ENCODE measurements at regions not wholly inside any gene's neighbourhood (a gene's known extent, or its start where the extent isn't known, plus 50 kb on each side); places are given as distances from the start of the nearest gene placed in this dataset.

DNA sequence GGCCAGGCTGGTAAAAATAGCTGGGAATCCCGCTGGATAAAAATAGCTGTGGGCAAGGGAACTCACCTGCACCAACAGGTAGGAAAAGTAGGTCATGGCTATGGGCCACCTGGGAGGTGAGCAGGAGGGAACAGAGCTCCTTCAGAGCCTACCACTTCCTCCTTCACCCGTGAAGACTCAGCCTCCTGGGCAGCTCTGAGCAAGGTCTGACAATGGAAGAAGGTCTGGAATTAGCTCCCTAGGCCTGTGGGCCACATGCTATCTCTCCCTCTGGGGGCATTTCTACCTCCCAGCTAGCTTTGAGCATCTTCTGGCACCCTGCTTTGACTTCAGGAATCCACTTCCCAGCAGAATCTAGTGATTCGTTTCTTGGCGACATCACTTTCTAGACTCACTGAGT lies 153.9 kb downstream of the MRPL14 start:
- Histone ChIP-seq H3K4me3 (no peak overlapping the region), H3K36me3 (ENCODE audit: control insufficient read depth in 4 of 4, insufficient read depth in 4 of 4, low read length in 4 of 4) (no peaks in the 10 kb centered on the region), H3K9ac (ENCODE audit: insufficient read depth in 1 of 2, low read length in 2 of 2) (peak overlapping the region; percentile 18 to 50), H3K27ac (ENCODE audit: low read depth in 1 of 2, low read length in 1 of 2) (peak overlapping the region in 1 of 2 donors; percentile 73), H3K4me1 (ENCODE audit: control insufficient read depth in 5 of 5, insufficient read depth in 5 of 5, low read length in 5 of 5) (peaks cover 0 to 45% (median 31%) of the 10 kb centered on the region in 5 donors), H3K27me3 (ENCODE audit: control insufficient read depth in 3 of 3, insufficient read depth in 3 of 3, low read length in 2 of 3) (peaks cover 0 to 2% (median 0%) of the 10 kb centered on the region in 3 donors), H3K9me3 (ENCODE audit: control insufficient read depth in 4 of 4, insufficient read depth in 3 of 4, low read length in 3 of 4) (peaks cover 0 to 3% (median 0%) of the 10 kb centered on the region in 4 donors)
- ATAC-seq (ENCODE audit: insufficient read depth, low FRiP score) = no peak
- TF ChIP-seq, protein P1, sequence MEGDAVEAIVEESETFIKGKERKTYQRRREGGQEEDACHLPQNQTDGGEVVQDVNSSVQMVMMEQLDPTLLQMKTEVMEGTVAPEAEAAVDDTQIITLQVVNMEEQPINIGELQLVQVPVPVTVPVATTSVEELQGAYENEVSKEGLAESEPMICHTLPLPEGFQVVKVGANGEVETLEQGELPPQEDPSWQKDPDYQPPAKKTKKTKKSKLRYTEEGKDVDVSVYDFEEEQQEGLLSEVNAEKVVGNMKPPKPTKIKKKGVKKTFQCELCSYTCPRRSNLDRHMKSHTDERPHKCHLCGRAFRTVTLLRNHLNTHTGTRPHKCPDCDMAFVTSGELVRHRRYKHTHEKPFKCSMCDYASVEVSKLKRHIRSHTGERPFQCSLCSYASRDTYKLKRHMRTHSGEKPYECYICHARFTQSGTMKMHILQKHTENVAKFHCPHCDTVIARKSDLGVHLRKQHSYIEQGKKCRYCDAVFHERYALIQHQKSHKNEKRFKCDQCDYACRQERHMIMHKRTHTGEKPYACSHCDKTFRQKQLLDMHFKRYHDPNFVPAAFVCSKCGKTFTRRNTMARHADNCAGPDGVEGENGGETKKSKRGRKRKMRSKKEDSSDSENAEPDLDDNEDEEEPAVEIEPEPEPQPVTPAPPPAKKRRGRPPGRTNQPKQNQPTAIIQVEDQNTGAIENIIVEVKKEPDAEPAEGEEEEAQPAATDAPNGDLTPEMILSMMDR (IDR thresholded peaks at IDR 0.05; ENCODE audit: control extremely low read depth, extremely low read depth) = no peak
- WGBS, 2 donors = 58 to 72% methylated on average over 4 of the region's 4 CpGs
- peak in 2 of 3 donors; percentile 43 to 48 for DNase-seq

GRCh38 chr6:43972913-43973300 lies 154.3 kb downstream of the MRPL14 start:
- TF ChIP-seq, protein P1 (IDR thresholded peaks at IDR 0.05; ENCODE audit: control extremely low read depth, extremely low read depth) = no peak
- 27 to 60% methylated on average over 3 of the region's 3 CpGs for WGBS, 2 donors
- H3K27ac ChIP-seq (ENCODE audit: low read depth in 1 of 2, low read length in 1 of 2) = peak overlapping the region in 1 of 2 donors; percentile 73
- DNase-seq (peak; percentile 96 to 99 (median 98)), ATAC-seq (ENCODE audit: insufficient read depth, low FRiP score) (peak; percentile 61)
- peak overlapping the region; percentile 14 to 18 for H3K9ac ChIP-seq (ENCODE audit: insufficient read depth in 1 of 2, low read length in 2 of 2)
- H3K9me3 ChIP-seq (ENCODE audit: control insufficient read depth in 4 of 4, insufficient read depth in 3 of 4, low read length in 3 of 4) = peaks cover 0 to 3% (median 0%) of the 10 kb centered on the region in 4 donors
- no peaks in the 10 kb centered on the region for H3K36me3 ChIP-seq (ENCODE audit: control insufficient read depth in 4 of 4, insufficient read depth in 4 of 4, low read length in 4 of 4)
- H3K4me1 ChIP-seq (ENCODE audit: control insufficient read depth in 5 of 5, insufficient read depth in 5 of 5, low read length in 5 of 5) = peaks cover 0 to 45% (median 31%) of the 10 kb centered on the region in 5 donors
- H3K27me3 ChIP-seq (ENCODE audit: control insufficient read depth in 3 of 3, insufficient read depth in 3 of 3, low read length in 2 of 3) = peaks cover 0 to 2% (median 0%) of the 10 kb centered on the region in 3 donors
- no peak overlapping the region for H3K4me3 ChIP-seq

DNA sequence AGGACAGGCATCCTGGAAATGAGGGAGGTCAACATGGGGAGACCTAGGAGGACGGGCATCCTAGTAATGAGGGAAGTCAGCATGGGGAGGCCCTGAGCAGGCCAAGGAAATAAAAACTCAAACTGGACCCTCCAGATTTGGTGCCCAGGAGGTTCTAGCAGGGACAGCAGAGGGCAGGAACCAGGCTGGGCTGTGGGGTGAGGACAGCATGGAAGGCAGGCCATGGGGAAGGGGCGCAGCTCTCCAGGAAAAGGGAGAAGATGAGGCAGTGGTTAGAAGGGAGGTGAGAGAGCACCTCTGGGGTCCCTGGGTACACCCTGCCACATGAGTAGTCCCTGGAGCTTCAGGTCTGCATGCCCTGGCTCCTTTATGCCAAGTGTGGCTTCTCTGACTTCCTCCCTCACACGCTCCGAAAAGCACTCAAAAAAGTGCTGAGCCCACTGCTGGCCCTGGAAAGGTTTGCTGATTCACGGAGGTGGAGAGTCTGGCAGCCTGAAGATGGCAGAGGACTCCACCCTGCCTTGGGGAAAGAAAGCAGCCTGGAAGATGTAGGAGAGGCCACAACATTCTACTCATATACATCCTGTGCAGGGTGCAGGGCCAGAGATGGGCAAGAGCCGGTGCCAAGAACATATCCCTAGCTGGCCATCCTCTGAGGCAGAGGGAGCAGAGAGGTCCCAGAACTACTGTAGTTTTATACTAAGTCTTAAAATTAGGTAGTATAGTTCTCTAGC lies 154.9 kb downstream of the MRPL14 start:
- no peak for DNase-seq
- ATAC-seq (ENCODE audit: insufficient read depth, low FRiP score) = peak; percentile 22
- Histone ChIP-seq H3K27me3 (ENCODE audit: control insufficient read depth in 3 of 3, insufficient read depth in 3 of 3, low read length in 2 of 3) (peaks cover 0 to 2% (median 0%) of the 10 kb centered on the region in 3 donors), H3K36me3 (ENCODE audit: control insufficient read depth in 4 of 4, insufficient read depth in 4 of 4, low read length in 4 of 4) (no peaks in the 10 kb centered on the region), H3K4me3 (no peak overlapping the region), H3K27ac (ENCODE audit: low read depth in 1 of 2, low read length in 1 of 2) (peak overlapping the region; percentile 0 to 73), H3K9me3 (ENCODE audit: control insufficient read depth in 4 of 4, insufficient read depth in 3 of 4, low read length in 3 of 4) (peaks cover 0 to 3% (median 0%) of the 10 kb centered on the region in 4 donors), H3K4me1 (ENCODE audit: control insufficient read depth in 5 of 5, insufficient read depth in 5 of 5, low read length in 5 of 5) (peaks cover 0 to 45% (median 31%) of the 10 kb centered on the region in 5 donors), H3K9ac (ENCODE audit: insufficient read depth in 1 of 2, low read length in 2 of 2) (peak overlapping the region in 1 of 2 donors; percentile 35)
- TF ChIP-seq, protein P1 (IDR thresholded peaks at IDR 0.05; ENCODE audit: control extremely low read depth, extremely low read depth) = no peak
- WGBS, 2 donors = 43 to 61% methylated on average over 6 of the region's 6 CpGs

Measured in lung (tissue), 11 donors.